Caco-2 (cell line): ENCODE measurements at regions not wholly inside any gene's neighbourhood (a gene's known extent, or its start where the extent isn't known, plus 50 kb on each side); places are given as distances from the start of the nearest gene placed in this dataset.
A peak's percentile ranks its signal among the peaks of the same experiment; 100 is the strongest.

Experiments used
- BruUV-seq: library from RNA; stranded (reverse); fragments of 400-500 nt; replicated peaks from 2 replicates; lab custom pipeline; 2021; lab: Mats Ljungman, UMichigan
- CTCF ChIA-PET: fragments of 300-600 bp; sonication (Branson Sonifier 250); formaldehyde crosslinking; loops from one replicate; lab custom pipeline; 2022; ENCODE audit warnings: antibody characterized with exemption; lab: Charles Lee
- POLR2A ChIA-PET: fragments of 300-600 bp; sonication (Branson Sonifier 250); formaldehyde crosslinking; loops from one replicate; lab custom pipeline; 2022; ENCODE audit warnings: antibody characterized with exemption; lab: Charles Lee
- DNase-seq, 2 experiments: peaks; one replicate each; pipeline versions ENCODE4 v3.0.0 to v3.0.0-alpha.2; 2020 to 2022
- H3K27me3 ChIP-seq: replicated peaks from 2 replicates; pipeline ENCODE4 v1.6.0; 2011; ENCODE audit warnings: low read length; ENCODE audit not compliant: control insufficient read depth, insufficient read depth
- H3K36me3 ChIP-seq: 2 replicates; pipeline ENCODE4 v1.5.1; 2011; ENCODE audit warnings: low read length; ENCODE audit not compliant: control insufficient read depth, insufficient read depth
- H3K4me1 ChIP-seq: fragments of 250-450 bp; sonication (Bioruptor Pico); 2 replicates; pipeline ENCODE4 v1.5.1; 2020; ENCODE audit warnings: mild to moderate bottlenecking
- H3K4me3 ChIP-seq: 2 replicates; pipeline ENCODE4 v1.5.1; 2011; ENCODE audit warnings: low read depth, mild to moderate bottlenecking, control low read depth, low read length
- H3K9me3 ChIP-seq: fragments of 250-450 bp; sonication (Bioruptor Pico); 2 replicates; pipeline ENCODE4 v1.5.1; 2020; ENCODE audit warnings: mild to moderate bottlenecking, moderate library complexity
- H3K27ac Mint-ChIP-seq: one replicate; pipeline ENCODE4 v1.8.0; 2022; ENCODE audit warnings: mixed read lengths; ENCODE audit not compliant: unreplicated experiment
- H3K27me3 Mint-ChIP-seq: one replicate; pipeline ENCODE4 v1.8.0; 2022; ENCODE audit warnings: mixed read lengths; ENCODE audit not compliant: insufficient read depth, unreplicated experiment
- H3K36me3 Mint-ChIP-seq: one replicate; pipeline ENCODE4 v1.8.0; 2022; ENCODE audit warnings: mild to moderate bottlenecking, mixed read lengths; ENCODE audit not compliant: insufficient read depth, unreplicated experiment
- H3K4me1 Mint-ChIP-seq: one replicate; pipeline ENCODE4 v1.8.0; 2022; ENCODE audit warnings: low read depth, mixed read lengths; ENCODE audit not compliant: unreplicated experiment
- H3K4me3 Mint-ChIP-seq: one replicate; pipeline ENCODE4 v1.8.0; 2022; ENCODE audit warnings: mild to moderate bottlenecking, moderate library complexity, mixed read lengths; ENCODE audit not compliant: unreplicated experiment
- H3K9me3 Mint-ChIP-seq: one replicate; pipeline ENCODE4 v1.8.0; 2022; ENCODE audit warnings: mixed read lengths; ENCODE audit not compliant: unreplicated experiment
- CTCF ChIP-seq, 2 experiments: fragments of 200-600 bp in 1 of 2; IDR thresholded peaks; 1 replicate in 1 of 2; 2 replicates in 1 of 2; pipeline versions ENCODE4 v1.5.1 to v1.8.0; 2011 to 2022; ENCODE audit warnings: antibody characterized with exemption in 1 of 2, control low read depth in 1 of 2, inconsistent platforms in 1 of 2, low read depth in 1 of 2, low read length in 1 of 2, mild to moderate bottlenecking in 1 of 2, moderate library complexity in 1 of 2; ENCODE audit not compliant: insufficient read depth in 1 of 2, severe bottlenecking in 1 of 2, unreplicated experiment in 1 of 2
- intact Hi-C: fragments of 100-400 bp; cut with micrococcal nuclease; formaldehyde crosslinking; loops from one replicate; pipeline ENCODE4 v1.10.0; 2022; ENCODE audit not compliant: unreplicated experiment

DNA sequence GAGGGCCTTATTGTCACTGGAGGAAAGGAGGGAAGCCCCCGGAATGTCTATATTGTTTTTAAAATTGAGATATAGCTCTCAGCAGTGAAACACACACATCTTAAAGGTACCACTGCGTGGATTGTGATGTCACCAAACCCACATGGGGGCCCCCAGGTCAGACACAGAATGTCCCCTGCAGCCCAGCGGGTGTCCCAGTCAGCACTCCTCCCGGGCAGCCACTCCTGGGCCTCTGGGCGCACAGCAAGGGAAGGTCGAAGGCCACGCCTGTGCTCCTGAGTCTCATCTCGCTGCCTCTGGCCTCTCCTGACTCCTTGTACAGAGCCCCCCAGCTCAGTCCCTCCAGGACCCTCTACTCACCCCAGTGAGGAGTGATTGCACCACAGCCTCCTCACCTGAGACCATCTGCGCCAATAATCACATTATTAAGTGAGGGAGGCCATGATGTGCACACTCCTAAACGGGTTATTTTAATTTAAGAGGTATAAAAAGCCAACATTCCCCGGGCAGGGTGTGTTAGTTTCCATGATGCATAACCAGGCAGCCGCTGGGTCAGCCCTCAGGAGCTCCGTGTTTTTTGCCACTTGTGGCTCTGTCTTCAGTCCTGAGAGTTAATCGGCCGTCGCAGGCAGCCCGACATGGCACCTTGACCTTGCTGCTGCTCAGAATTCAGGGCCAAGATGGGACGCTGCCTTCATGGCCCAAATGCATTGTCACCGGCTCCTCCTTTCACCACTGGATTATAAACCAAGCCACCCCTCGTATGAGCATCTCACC lies 1089.3 kb downstream of the BRD1 start:
- H3K4me3 Mint-ChIP-seq: no peak overlapping the region
- no peaks in the 10 kb centered on the region for H3K36me3 Mint-ChIP-seq
- H3K27ac Mint-ChIP-seq: no peak overlapping the region
- no peaks in the 10 kb centered on the region for H3K36me3 ChIP-seq
- DNase-seq: peak in 1 of 2 experiments; percentile 9
- H3K4me1 ChIP-seq: no peaks in the 10 kb centered on the region
- POLR2A ChIA-PET: no interaction called here
- H3K9me3 ChIP-seq: no peaks in the 10 kb centered on the region
- H3K27me3 ChIP-seq: no peaks in the 10 kb centered on the region
- peaks cover 2% of the 10 kb centered on the region for H3K27me3 Mint-ChIP-seq
- no peaks in the 10 kb centered on the region for H3K9me3 Mint-ChIP-seq
- H3K4me3 ChIP-seq: no peak overlapping the region
- no peak for TF ChIP-seq CTCF (IDR thresholded peaks at IDR 0.05; ENCODE audit: insufficient read depth in 1 of 2, low read depth in 1 of 2, low read length in 1 of 2, severe bottlenecking in 1 of 2, unreplicated experiment in 1 of 2)
- CTCF ChIA-PET: no interaction called here
- intact Hi-C loops: loop anchor here (10.0 kb wide), 1 partner anchor 534 kb away; no protein-coding TSS in a partner anchor
- BruUV-seq: no TSS peak
- H3K4me1 Mint-ChIP-seq: no peaks in the 10 kb centered on the region

- CTCF ChIA-PET: no interaction called here
- no peak for TF ChIP-seq CTCF (IDR thresholded peaks at IDR 0.05; ENCODE audit: insufficient read depth in 1 of 2, low read depth in 1 of 2, low read length in 1 of 2, severe bottlenecking in 1 of 2, unreplicated experiment in 1 of 2)
- Histone ChIP-seq H3K27me3 (no peaks in the 10 kb centered on the region), H3K4me3 (no peak overlapping the region), H3K4me1 (no peaks in the 10 kb centered on the region), H3K9me3 (no peaks in the 10 kb centered on the region), H3K36me3 (no peaks in the 10 kb centered on the region)
- Mint-ChIP-seq H3K9me3 (no peaks in the 10 kb centered on the region), H3K36me3 (no peaks in the 10 kb centered on the region), H3K27me3 (peaks cover 2% of the 10 kb centered on the region), H3K4me1 (no peaks in the 10 kb centered on the region), H3K4me3 (no peak overlapping the region), H3K27ac (no peak overlapping the region)
- no peak for DNase-seq
- intact Hi-C loops: loop anchor here (10.0 kb wide), 1 partner anchor 533 kb away; no protein-coding TSS in a partner anchor
- BruUV-seq: no TSS peak
- POLR2A ChIA-PET: no interaction called here
Observed at GRCh38 chr22:48737461-48738203, 1090.0 kb downstream of the BRD1 start.

DNA sequence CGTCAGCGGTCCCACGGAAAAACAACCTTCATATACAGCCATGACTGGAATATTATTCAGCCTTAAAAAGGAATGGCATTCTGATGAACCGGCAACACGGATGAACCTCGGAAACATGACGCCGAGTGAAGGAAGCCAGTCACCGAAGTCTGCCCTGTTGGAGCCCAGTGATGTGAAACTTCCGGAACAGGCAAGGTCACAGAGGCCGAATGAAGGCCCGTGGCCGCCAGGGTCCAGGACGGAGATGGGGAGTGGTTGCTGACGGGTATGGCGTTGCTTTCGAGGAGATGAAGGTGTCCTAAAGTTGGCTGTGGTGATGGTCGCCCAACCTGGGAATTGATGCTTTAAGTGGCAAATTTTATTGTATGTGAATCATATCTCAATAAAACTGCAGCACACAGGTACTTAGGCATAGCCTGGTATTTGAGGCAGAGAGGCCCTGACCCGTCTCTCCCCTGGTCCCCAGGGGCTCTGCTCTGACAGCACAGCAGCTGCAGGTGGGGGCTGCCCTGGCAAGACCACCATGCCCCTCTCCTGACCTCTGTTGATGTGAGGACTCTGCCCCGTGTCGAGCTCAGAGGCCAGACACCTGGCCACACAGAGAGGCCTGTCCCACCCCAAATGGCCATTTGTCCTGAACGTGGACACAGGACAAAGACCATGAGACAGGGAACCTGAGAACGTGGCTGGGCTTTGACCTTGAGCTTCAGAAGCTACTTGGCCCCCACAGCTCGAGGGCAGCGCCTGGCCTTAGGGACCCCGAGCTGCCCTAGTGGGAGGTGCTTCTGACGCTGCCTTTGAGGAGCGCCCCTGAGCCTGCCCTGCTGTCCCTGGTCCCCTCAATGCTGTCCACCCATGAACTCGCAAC lies 1090.8 kb downstream of the BRD1 start:
- Mint-ChIP-seq H3K4me1 (no peaks in the 10 kb centered on the region), H3K36me3 (no peaks in the 10 kb centered on the region), H3K4me3 (no peak overlapping the region), H3K9me3 (no peaks in the 10 kb centered on the region), H3K27ac (no peak overlapping the region), H3K27me3 (no peaks in the 10 kb centered on the region)
- no TSS peak for BruUV-seq
- no peak overlapping the region for H3K4me3 ChIP-seq
- H3K27me3 ChIP-seq: no peaks in the 10 kb centered on the region
- ChIA-PET CTCF (no interaction called here), POLR2A (no interaction called here)
- no peaks in the 10 kb centered on the region for H3K9me3 ChIP-seq
- no peaks in the 10 kb centered on the region for H3K4me1 ChIP-seq
- no peak for DNase-seq
- intact Hi-C loops: loop anchor here (10.0 kb wide), 1 partner anchor 532 kb away; no protein-coding TSS in a partner anchor
- H3K36me3 ChIP-seq: no peaks in the 10 kb centered on the region
- TF ChIP-seq CTCF (IDR thresholded peaks at IDR 0.05; ENCODE audit: insufficient read depth in 1 of 2, low read depth in 1 of 2, low read length in 1 of 2, severe bottlenecking in 1 of 2, unreplicated experiment in 1 of 2): no peak
